Liver (tissue), 8 donors: ENCODE measurements at regions not wholly inside any gene's neighbourhood (a gene's known extent, or its start where the extent isn't known, plus 50 kb on each side); places are given as distances from the start of the nearest gene placed in this dataset.
A peak's percentile ranks its signal among the peaks of the same experiment; 100 is the strongest.

Experiments used
- DNase-seq: peaks from one replicate; pipeline ENCODE4 v3.0.0-alpha.2; 2017; ENCODE audit warnings: low spot score
- H3K27ac ChIP-seq, 2 donors: one replicate each; pipeline ENCODE4 v1.7.0; 2013; ENCODE audit warnings: inconsistent platforms in 2 of 2, low read length in 2 of 2, control low read depth in 1 of 2, low read depth in 1 of 2, mild to moderate bottlenecking in 1 of 2
- H3K27me3 ChIP-seq, 4 donors: one replicate each; pipeline versions ENCODE4 v1.6.1 to v1.7.0; 2013; ENCODE audit warnings: low read length in 3 of 4, inconsistent platforms in 1 of 4, mild to moderate bottlenecking in 1 of 4, moderate library complexity in 1 of 4; ENCODE audit not compliant: control insufficient read depth in 4 of 4, insufficient read depth in 4 of 4
- H3K36me3 ChIP-seq, 4 donors: one replicate each; pipeline versions ENCODE4 v1.6.1 to v1.7.0; 2013; ENCODE audit warnings: low read length in 3 of 4, mild to moderate bottlenecking in 3 of 4, low read depth in 1 of 4, moderate library complexity in 1 of 4; ENCODE audit not compliant: control insufficient read depth in 4 of 4, insufficient read depth in 3 of 4
- H3K4me1 ChIP-seq, 4 donors: one replicate each; pipeline versions ENCODE4 v1.6.1 to v1.7.0; 2013; ENCODE audit warnings: low read length in 3 of 4, mild to moderate bottlenecking in 3 of 4, moderate library complexity in 1 of 4; ENCODE audit not compliant: control insufficient read depth in 4 of 4, insufficient read depth in 4 of 4
- H3K4me3 ChIP-seq, 3 donors: one replicate each; pipeline versions ENCODE4 v1.6.1 to v1.7.0; 2013; ENCODE audit warnings: low read length in 3 of 3, control low read depth in 1 of 3, low read depth in 1 of 3, mild to moderate bottlenecking in 1 of 3
- H3K9ac ChIP-seq, 2 donors: one replicate each; pipeline ENCODE4 v1.7.0; 2013; ENCODE audit warnings: low read length in 2 of 2, mild to moderate bottlenecking in 2 of 2, moderate library complexity in 2 of 2, control low read depth in 1 of 2, low read depth in 1 of 2
- H3K9me3 ChIP-seq, 4 donors: one replicate each; pipeline versions ENCODE4 v1.6.1 to v1.7.0; 2013; ENCODE audit warnings: low read length in 3 of 4; ENCODE audit not compliant: control insufficient read depth in 4 of 4
- EGR1 ChIP-seq, 2 donors: IDR thresholded peaks; 2 replicates each; pipeline ENCODE4 v1.6.1; 2016 to 2018; ENCODE audit warnings: antibody characterized with exemption in 2 of 2, low read depth in 2 of 2
- FOXA1 ChIP-seq: IDR thresholded peaks from 2 replicates; pipeline ENCODE4 v1.6.1; 2016; ENCODE audit warnings: antibody characterized with exemption
- FOXA2 ChIP-seq: IDR thresholded peaks from 2 replicates; pipeline ENCODE4 v1.6.1; 2016; ENCODE audit warnings: antibody characterized with exemption
- GABPA ChIP-seq, 2 donors: IDR thresholded peaks in 1 of 2; conservative IDR thresholded peaks in 1 of 2; 2 replicates each; pipeline ENCODE4 v1.6.1; 2016; ENCODE audit warnings: antibody characterized with exemption in 2 of 2, mild to moderate bottlenecking in 1 of 2, moderate library complexity in 1 of 2
- HNF4A ChIP-seq, 2 donors: conservative IDR thresholded peaks; 2 replicates each; pipeline ENCODE4 v1.6.1; 2016; ENCODE audit warnings: antibody characterized with exemption in 2 of 2, mild to moderate bottlenecking in 2 of 2
- JUND ChIP-seq, 2 donors: IDR thresholded peaks; 2 replicates each; pipeline ENCODE4 v1.6.1; 2016; ENCODE audit warnings: antibody characterized with exemption in 2 of 2
- MAX ChIP-seq: IDR thresholded peaks from 2 replicates; pipeline ENCODE4 v1.6.1; 2016; ENCODE audit warnings: antibody characterized with exemption
- NR2F2 ChIP-seq: IDR thresholded peaks from 2 replicates; pipeline ENCODE4 v1.6.1; 2016; ENCODE audit warnings: antibody characterized with exemption
- RXRA ChIP-seq, 2 donors: IDR thresholded peaks; 2 replicates each; pipeline ENCODE4 v1.6.1; 2017 to 2018; ENCODE audit warnings: antibody characterized with exemption in 2 of 2, mild to moderate bottlenecking in 1 of 2
- TAF1 ChIP-seq: conservative IDR thresholded peaks from 2 replicates; pipeline ENCODE4 v1.6.1; 2016; ENCODE audit warnings: antibody characterized with exemption, mild to moderate bottlenecking
- YY1 ChIP-seq: IDR thresholded peaks from 2 replicates; pipeline ENCODE4 v1.6.1; 2016; ENCODE audit warnings: antibody characterized with exemption, mild to moderate bottlenecking
- ZBTB33 ChIP-seq: IDR thresholded peaks from 2 replicates; pipeline ENCODE4 v1.6.1; 2016; ENCODE audit warnings: antibody characterized with exemption
- WGBS: extraction: QIAGEN DNeasy Blood & Tissue Kit; methylation state at CpG from one replicate; pipeline ENCODE4 v1.1.7; 2013; 5-methylcytosine and 5-hydroxymethylcytosine counted together
- TF ChIP-seq, protein P1 (sequence below): fragments of 150-350 bp; IDR thresholded peaks from 2 replicates; pipeline ENCODE4 v1.5.1; 2017; ENCODE audit warnings: improper control_type of control experiment, low read depth, low read length; ENCODE audit not compliant: missing input control
- TF ChIP-seq, protein P2 (sequence below): IDR thresholded peaks from 2 replicates; pipeline ENCODE4 v1.6.1; 2016; ENCODE audit warnings: antibody characterized with exemption
- donor health status: healthy.
- donor health status: healthy.
- donor health status: healthy.
- donor health status: healthy.
- donor health status: healthy.

DNA sequence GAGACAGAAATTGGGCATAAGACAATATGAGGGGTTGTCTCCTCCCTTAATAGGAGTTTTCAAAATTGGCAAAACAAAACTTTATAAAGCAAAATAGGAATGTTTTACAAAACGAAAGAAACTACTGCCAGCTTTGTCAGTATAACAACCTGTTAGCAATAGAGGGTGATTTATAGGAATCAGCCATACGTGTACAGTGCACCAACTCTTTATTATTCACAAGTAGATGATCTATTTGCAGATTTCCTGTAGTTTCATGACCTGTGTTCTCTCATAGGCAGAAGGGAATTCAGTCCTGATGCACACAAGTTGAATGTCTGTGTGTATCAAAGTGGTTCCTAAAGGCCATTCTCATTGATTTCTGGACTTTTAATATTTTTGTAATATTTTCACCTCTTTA, 116.3 kb downstream of the MFAP3L start:
- Histone ChIP-seq H3K9me3 (no peaks in the 10 kb centered on the region), H3K9ac (peak overlapping the region in 1 of 2 donors; percentile 49), H3K4me3 (no peak overlapping the region), H3K36me3 (no peaks in the 10 kb centered on the region), H3K27me3 (no peaks in the 10 kb centered on the region), H3K4me1 (peaks cover 8 to 37% (median 21%) of the 10 kb centered on the region in 4 donors), H3K27ac (peak overlapping the region in 1 of 2 donors; percentile 14)
- no peak for DNase-seq
- WGBS: 43% methylated on average over 2 of the region's 2 CpGs
- TF ChIP-seq, protein P1, sequence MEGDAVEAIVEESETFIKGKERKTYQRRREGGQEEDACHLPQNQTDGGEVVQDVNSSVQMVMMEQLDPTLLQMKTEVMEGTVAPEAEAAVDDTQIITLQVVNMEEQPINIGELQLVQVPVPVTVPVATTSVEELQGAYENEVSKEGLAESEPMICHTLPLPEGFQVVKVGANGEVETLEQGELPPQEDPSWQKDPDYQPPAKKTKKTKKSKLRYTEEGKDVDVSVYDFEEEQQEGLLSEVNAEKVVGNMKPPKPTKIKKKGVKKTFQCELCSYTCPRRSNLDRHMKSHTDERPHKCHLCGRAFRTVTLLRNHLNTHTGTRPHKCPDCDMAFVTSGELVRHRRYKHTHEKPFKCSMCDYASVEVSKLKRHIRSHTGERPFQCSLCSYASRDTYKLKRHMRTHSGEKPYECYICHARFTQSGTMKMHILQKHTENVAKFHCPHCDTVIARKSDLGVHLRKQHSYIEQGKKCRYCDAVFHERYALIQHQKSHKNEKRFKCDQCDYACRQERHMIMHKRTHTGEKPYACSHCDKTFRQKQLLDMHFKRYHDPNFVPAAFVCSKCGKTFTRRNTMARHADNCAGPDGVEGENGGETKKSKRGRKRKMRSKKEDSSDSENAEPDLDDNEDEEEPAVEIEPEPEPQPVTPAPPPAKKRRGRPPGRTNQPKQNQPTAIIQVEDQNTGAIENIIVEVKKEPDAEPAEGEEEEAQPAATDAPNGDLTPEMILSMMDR: no peak
- TF ChIP-seq GABPA (IDR thresholded peaks at IDR 0.05 in 1 of 2, conservative IDR thresholded peaks at IDR 0.05 in 1 of 2) (no peak), MAX (no peak), ZBTB33 (no peak), HNF4A (conservative IDR thresholded peaks at IDR 0.05) (no peak), JUND (IDR thresholded peaks at IDR 0.05) (no peak), EGR1 (IDR thresholded peaks at IDR 0.05; ENCODE audit: low read depth in 2 of 2) (no peak), NR2F2 (no peak), YY1 (no peak), FOXA2 (no peak)

GRCh38 chr4:169909479-169909878, 116.7 kb downstream of the MFAP3L start:
- peak overlapping the region in 1 of 2 donors; percentile 14 for H3K27ac ChIP-seq

More at GRCh38 chr4:169909479-169909878, 116.7 kb downstream of the MFAP3L start:
- no peak for TF ChIP-seq NR2F2
- TF ChIP-seq GABPA (IDR thresholded peaks at IDR 0.05 in 1 of 2, conservative IDR thresholded peaks at IDR 0.05 in 1 of 2): no peak
- TF ChIP-seq, protein P2, sequence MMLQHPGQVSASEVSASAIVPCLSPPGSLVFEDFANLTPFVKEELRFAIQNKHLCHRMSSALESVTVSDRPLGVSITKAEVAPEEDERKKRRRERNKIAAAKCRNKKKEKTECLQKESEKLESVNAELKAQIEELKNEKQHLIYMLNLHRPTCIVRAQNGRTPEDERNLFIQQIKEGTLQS: no peak
- TF ChIP-seq RXRA (IDR thresholded peaks at IDR 0.05): no peak
- TF ChIP-seq, protein P1: no peak
- TF ChIP-seq FOXA1: no peak
- TF ChIP-seq FOXA2: no peak
- TF ChIP-seq YY1: no peak
- no peak for TF ChIP-seq MAX
- no peak for TF ChIP-seq TAF1
- no peaks in the 10 kb centered on the region for H3K9me3 ChIP-seq
- no peaks in the 10 kb centered on the region for H3K27me3 ChIP-seq
- H3K4me3 ChIP-seq: no peak overlapping the region
- peaks cover 6 to 33% (median 18%) of the 10 kb centered on the region in 4 donors for H3K4me1 ChIP-seq
- H3K9ac ChIP-seq: no peak overlapping the region
- H3K36me3 ChIP-seq: no peaks in the 10 kb centered on the region
- DNase-seq: no peak
- WGBS: 62% methylated on average over 9 of the region's 9 CpGs
